Chondrocyte (in vitro differentiated cells): ENCODE measurements at regions not wholly inside any gene's neighbourhood (a gene's known extent, or its start where the extent isn't known, plus 50 kb on each side); places are given as distances from the start of the nearest gene placed in this dataset.
"Not testable (repeated sequence)": the region's sequence is repeated elsewhere in the genome, so short reads cannot be mapped to it uniquely, and the experiment has no call there.

Experiments
- DNase-seq: peaks from one replicate; pipeline ENCODE4 v3.0.0; 2021; ENCODE audit warnings: mixed read lengths, low spot score
- H3K27ac Mint-ChIP-seq: one replicate; pipeline ENCODE4 v1.8.0; 2021; ENCODE audit warnings: mild to moderate bottlenecking, moderate library complexity, mixed read lengths; ENCODE audit not compliant: unreplicated experiment
- H3K27me3 Mint-ChIP-seq: 2 replicates; pipeline ENCODE4 v1.8.0; 2021; ENCODE audit warnings: low read depth, mixed read lengths
- H3K36me3 Mint-ChIP-seq: 2 replicates; pipeline ENCODE4 v1.8.0; 2021; ENCODE audit warnings: low read depth, mixed read lengths
- H3K4me1 Mint-ChIP-seq: 2 replicates; pipeline ENCODE4 v1.8.0; 2021; ENCODE audit warnings: low read depth, mild to moderate bottlenecking, mixed read lengths
- H3K4me3 Mint-ChIP-seq: one replicate; pipeline ENCODE4 v1.8.0; 2021; ENCODE audit warnings: mild to moderate bottlenecking, moderate library complexity, mixed read lengths; ENCODE audit not compliant: unreplicated experiment
- H3K9me3 Mint-ChIP-seq: 2 replicates; pipeline ENCODE4 v1.8.0; 2021; ENCODE audit warnings: low read depth, mixed read lengths
- TF ChIP-seq, protein P1 (sequence below): fragments of 200-600 bp; sonication (generic); IDR thresholded peaks from 2 replicates; pipeline ENCODE4 v1.5.0; 2021; ENCODE audit warnings: antibody characterized with exemption, mild to moderate bottlenecking, moderate library complexity

DNA sequence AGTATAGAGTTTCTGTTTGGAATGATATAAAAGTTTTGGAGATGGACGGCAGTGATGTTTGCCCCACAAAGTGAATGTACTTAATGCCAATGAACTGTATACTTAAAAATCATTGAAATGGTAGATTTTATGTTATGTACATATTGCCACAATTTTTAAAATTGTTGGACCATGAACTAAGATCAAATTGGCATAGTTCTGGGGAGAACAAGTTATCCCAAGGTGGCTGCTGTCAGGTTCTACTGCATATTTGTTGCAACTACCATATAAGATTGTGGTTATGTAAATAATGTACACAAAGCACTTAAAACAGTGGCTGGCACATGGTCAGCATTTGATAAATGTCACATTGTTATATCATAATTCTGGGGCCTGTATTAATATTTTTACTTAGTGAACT is 466.4 kb downstream of the SIPA1L2 start:
- TF ChIP-seq, protein P1, sequence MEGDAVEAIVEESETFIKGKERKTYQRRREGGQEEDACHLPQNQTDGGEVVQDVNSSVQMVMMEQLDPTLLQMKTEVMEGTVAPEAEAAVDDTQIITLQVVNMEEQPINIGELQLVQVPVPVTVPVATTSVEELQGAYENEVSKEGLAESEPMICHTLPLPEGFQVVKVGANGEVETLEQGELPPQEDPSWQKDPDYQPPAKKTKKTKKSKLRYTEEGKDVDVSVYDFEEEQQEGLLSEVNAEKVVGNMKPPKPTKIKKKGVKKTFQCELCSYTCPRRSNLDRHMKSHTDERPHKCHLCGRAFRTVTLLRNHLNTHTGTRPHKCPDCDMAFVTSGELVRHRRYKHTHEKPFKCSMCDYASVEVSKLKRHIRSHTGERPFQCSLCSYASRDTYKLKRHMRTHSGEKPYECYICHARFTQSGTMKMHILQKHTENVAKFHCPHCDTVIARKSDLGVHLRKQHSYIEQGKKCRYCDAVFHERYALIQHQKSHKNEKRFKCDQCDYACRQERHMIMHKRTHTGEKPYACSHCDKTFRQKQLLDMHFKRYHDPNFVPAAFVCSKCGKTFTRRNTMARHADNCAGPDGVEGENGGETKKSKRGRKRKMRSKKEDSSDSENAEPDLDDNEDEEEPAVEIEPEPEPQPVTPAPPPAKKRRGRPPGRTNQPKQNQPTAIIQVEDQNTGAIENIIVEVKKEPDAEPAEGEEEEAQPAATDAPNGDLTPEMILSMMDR, result no peak
- H3K9me3 Mint-ChIP-seq, result no peaks in the 10 kb centered on the region
- no peaks in the 10 kb centered on the region for H3K36me3 Mint-ChIP-seq
- H3K4me1 Mint-ChIP-seq, result no peaks in the 10 kb centered on the region
- no peaks in the 10 kb centered on the region for H3K27me3 Mint-ChIP-seq
- H3K4me3 Mint-ChIP-seq, result no peak overlapping the region
- DNase-seq, result no peak
- no peak overlapping the region for H3K27ac Mint-ChIP-seq

DNA sequence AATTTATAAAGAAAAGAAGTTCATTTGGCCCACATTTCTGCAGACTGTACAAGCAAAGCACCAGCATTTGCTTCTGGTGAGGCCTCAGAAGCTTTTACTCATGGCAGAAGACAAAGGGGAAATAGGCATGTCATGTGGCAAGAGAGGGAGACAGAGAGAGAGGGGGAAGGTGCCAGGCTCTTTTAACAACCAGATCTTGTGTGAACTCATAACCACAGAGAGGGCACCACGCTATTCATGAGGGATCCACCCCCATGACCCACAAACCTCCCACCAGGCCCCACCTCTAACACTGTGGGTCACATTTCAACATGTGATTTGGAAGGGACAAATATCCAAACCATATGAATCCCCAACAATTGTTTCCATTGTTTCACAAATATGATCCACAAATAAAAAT is 467.9 kb downstream of the SIPA1L2 start:
- DNase-seq, result no peak
- TF ChIP-seq, protein P1, result no peak
- Mint-ChIP-seq H3K9me3 (no peaks in the 10 kb centered on the region), H3K4me1 (no peaks in the 10 kb centered on the region), H3K27ac (no peak overlapping the region), H3K4me3 (no peak overlapping the region), H3K27me3 (no peaks in the 10 kb centered on the region), H3K36me3 (no peaks in the 10 kb centered on the region)

DNA sequence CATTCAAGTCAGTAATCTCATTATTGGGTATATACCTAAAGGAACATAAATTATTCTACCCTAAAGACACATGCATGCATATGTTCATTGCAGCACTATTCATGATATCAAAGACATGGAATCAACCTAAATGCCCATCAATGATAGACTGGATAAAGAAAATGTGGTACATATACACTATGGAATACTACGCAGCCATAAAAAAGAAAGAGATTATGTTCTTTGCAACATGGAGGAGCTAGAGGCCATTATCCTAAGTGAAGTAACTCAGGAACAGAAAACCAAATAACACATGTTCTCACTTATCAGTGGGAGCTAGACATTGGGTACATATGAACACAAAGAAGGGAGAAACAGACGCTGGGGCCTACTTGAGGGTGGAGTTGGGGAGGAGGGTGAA is 471.4 kb downstream of the SIPA1L2 start:
- not testable (repeated sequence) for H3K27me3 Mint-ChIP-seq, H3K9me3 Mint-ChIP-seq, H3K27ac Mint-ChIP-seq, H3K4me3 Mint-ChIP-seq, DNase-seq, H3K4me1 Mint-ChIP-seq, H3K36me3 Mint-ChIP-seq

DNA sequence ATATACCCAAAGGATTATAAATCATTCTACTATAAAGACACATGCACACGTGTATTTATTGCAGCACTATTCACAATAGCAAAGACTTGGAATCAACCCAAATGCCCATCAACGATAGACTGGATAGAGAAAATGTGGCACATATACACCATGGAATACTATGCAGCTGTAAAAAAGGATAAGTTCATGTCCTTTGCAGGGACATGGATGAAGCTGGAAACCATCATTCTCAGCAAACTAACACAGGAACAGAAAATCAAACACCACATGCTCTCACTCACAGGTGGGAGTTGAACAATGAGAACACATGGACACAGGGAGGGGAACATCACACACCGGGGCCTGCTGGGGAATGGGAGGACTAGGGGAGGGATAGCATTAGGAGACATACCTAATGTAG is 473.9 kb downstream of the SIPA1L2 start:
- H3K9me3 Mint-ChIP-seq, H3K4me3 Mint-ChIP-seq, H3K4me1 Mint-ChIP-seq, H3K36me3 Mint-ChIP-seq, H3K27me3 Mint-ChIP-seq, H3K27ac Mint-ChIP-seq, DNase-seq: not testable (repeated sequence)

DNA sequence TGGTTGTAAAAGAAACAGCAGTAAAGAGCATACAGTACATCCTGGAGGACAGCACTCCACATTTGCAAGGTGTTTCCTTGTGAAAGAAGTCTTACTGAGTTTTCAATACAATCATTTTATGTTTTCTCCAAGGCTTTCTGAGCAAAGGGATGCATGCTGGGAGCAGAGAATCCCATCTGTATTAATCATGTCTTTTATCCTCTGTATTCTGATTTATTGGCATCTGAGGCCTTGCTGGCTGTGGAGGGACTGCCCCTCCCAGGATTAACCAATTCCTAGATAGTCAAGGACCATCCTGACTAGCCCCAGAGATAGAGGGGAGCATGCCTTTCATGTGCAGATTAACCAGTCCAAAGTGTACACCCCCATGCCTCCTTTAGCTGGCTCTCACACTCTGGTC is 476.3 kb downstream of the SIPA1L2 start:
- no peak overlapping the region for H3K4me3 Mint-ChIP-seq
- peaks cover 8% of the 10 kb centered on the region for H3K4me1 Mint-ChIP-seq
- no peaks in the 10 kb centered on the region for H3K9me3 Mint-ChIP-seq

DNA sequence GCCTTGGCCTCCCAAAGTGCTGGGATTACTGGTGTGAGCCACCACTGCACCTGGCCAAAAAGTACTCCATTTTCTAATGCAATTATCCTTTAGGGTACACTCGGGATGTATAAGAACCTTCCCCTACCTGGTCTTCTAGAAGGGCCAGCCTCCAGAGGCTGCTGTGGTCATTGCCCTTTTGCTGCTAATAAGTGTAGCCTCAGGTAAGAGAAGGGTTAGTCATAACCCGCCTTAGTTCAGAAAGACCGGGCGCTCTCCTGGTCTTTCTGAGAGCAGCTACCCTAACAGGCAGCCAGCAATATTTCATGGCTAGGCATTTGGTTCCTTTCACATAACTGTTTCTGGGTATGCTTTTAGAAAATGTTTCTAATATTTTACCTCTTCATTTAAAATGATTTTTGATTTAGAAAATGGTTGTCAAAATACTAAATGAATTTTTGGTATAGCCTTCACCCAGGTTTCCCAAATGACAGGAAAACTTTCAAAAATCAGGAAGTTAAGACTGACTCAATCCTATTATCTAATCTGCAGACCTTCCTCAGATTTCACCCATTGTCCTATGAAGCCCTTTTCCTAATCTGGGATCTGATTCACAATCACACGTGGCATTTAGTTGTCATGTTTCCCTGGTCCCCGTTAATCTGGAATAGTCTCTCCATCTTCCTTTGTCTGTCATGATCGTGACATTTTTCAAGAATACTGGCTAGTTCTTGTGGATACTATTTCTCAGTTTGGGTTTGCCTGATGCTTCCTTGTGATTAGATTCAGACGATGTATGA is 479.0 kb downstream of the SIPA1L2 start:
- Mint-ChIP-seq H3K27me3 (no peaks in the 10 kb centered on the region), H3K9me3 (no peaks in the 10 kb centered on the region), H3K27ac (no peak overlapping the region), H3K4me1 (peaks cover 8% of the 10 kb centered on the region), H3K36me3 (peaks cover 1% of the 10 kb centered on the region), H3K4me3 (no peak overlapping the region)
- TF ChIP-seq, protein P1, result no peak
- DNase-seq, result no peak

More for the DNA sequence above, 476.3 kb downstream of the SIPA1L2 start:
- Mint-ChIP-seq H3K27ac (no peak overlapping the region), H3K27me3 (no peaks in the 10 kb centered on the region), H3K36me3 (no peaks in the 10 kb centered on the region)
- TF ChIP-seq, protein P1, result no peak
- DNase-seq, result no peak
